H7 (cell line): ENCODE measurements at regions not wholly inside any gene's neighbourhood (a gene's known extent, or its start where the extent isn't known, plus 50 kb on each side); places are given as distances from the start of the nearest gene placed in this dataset.

Experiments used
- DNase-seq: peaks from one replicate; pipeline ENCODE4 v3.0.0; 2012
- H3K27me3 ChIP-seq: 2 replicates; pipeline ENCODE4 v1.6.0; 2011; ENCODE audit warnings: mild to moderate bottlenecking, low read length; ENCODE audit not compliant: control insufficient read depth, insufficient read depth
- H3K36me3 ChIP-seq: replicated peaks from 2 replicates; pipeline ENCODE4 v1.5.1; 2011; ENCODE audit warnings: low read length; ENCODE audit not compliant: control insufficient read depth, insufficient read depth
- H3K4me3 ChIP-seq: 2 replicates; pipeline ENCODE4 v1.5.1; 2011; ENCODE audit warnings: low read depth, mild to moderate bottlenecking, control low read depth, low read length, moderate library complexity; ENCODE audit not compliant: insufficient read depth

DNA sequence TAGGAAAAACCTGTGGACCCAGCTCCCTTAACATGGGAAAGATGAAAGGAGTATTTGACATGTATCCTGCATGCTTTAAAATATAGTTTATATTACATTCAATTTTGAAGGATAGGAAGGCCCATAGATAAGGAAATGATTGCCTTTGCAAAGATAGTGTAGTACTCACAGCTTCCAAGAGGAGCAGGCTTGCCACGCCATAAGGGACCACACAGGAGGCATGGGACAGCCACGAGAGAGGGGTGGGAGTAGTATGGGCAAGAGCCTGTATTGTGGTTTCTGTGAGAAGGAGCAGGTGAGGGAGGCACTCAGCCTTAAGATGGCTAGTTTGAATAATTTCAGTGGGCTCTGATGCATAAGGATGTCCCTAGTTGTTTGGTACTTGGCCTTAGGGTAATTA, 740.3 kb downstream of the SATB2 start:
- DNase-seq: no peak

DNA sequence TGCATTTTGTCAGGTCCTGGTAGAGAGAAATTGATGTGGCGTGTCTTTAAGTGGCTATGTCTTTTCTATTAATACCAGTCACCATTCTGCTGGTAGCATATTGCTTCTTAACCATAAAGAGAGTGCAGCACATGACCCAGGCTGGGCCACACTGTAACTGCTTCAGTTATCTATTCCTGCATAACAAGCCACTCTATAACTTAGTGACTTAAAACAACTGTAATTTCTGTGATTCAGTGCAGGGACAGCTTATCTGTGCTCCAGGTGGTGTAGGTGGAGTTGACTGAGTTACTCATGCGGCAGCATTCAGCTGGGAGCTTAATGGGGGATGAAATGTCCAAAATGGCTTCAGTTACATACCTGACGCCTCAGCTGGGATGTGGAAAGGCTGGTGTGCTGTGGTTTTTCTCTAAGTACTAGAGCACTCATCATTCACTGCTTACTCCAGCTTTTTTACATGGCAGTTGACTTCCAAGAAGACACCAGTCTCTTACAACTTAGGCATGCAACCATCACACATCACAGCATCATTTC, 742.4 kb downstream of the SATB2 start:
- no peak overlapping the region for H3K4me3 ChIP-seq
- H3K36me3 ChIP-seq: no peaks in the 10 kb centered on the region
- DNase-seq: no peak
- no peaks in the 10 kb centered on the region for H3K27me3 ChIP-seq

More for the DNA sequence above, 740.3 kb downstream of the SATB2 start:
- Histone ChIP-seq H3K27me3 (no peaks in the 10 kb centered on the region), H3K4me3 (no peak overlapping the region), H3K36me3 (no peaks in the 10 kb centered on the region)

DNA sequence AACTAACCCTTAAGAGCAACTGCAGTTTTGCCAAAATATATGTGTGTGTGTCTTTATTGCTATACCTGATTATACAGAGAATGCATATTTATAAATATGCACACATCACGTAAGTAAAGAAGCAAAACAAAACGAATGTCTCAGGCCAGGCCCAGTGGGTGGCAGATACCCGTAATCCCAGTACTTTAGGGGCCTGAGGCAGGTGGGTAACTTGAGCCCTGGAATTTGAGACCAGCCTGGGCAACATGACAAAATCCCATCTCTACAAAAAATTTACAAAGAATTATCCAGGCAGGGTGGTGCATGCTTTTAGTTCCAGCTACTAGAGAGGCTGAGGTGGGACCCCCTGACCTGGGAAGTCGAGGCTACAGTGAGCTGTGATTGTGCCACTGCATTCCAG, 745.3 kb downstream of the SATB2 start:
- Histone ChIP-seq H3K27me3 (no peaks in the 10 kb centered on the region), H3K4me3 (no peak overlapping the region), H3K36me3 (no peaks in the 10 kb centered on the region)
- DNase-seq: no peak

DNA sequence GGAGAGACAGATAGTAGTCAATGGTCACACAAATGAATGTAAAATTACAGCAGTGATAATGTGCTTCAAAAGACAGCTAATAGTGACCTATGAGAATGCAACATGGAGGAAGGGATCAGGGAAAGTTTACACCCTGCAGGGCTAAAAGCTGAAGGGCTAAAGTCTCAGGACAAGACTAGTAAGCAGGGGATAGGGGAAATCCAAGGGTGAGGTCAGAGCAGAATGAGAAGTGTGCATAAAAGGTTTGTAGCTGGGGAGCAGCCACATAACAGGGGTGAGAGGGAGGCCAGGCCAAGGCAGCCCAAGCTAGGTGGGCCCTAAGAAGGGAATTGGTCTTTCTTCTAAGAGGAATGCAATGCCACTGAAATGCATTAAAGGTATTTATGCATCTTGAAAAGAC, 746.3 kb downstream of the SATB2 start:
- no peak for DNase-seq
- no peak overlapping the region for H3K4me3 ChIP-seq
- no peaks in the 10 kb centered on the region for H3K36me3 ChIP-seq
- no peaks in the 10 kb centered on the region for H3K27me3 ChIP-seq

- no peaks in the 10 kb centered on the region for H3K27me3 ChIP-seq
These were observed 747.2 kb downstream of the SATB2 start for GRCh38 chr2:198710562-198710961.

GRCh38 chr2:198706476-198707082, 751.2 kb downstream of the SATB2 start:
- DNase-seq: no peak

More at GRCh38 chr2:198710562-198710961, 747.2 kb downstream of the SATB2 start:
- DNase-seq: no peak
- Histone ChIP-seq H3K4me3 (no peak overlapping the region), H3K36me3 (no peaks in the 10 kb centered on the region)

GRCh38 chr2:198703281-198703680, 754.5 kb downstream of the SATB2 start:
- DNase-seq: no peak
- Histone ChIP-seq H3K36me3 (no peaks in the 10 kb centered on the region), H3K4me3 (no peak overlapping the region)

More at GRCh38 chr2:198706476-198707082, 751.2 kb downstream of the SATB2 start:
- Histone ChIP-seq H3K4me3 (no peak overlapping the region), H3K36me3 (no peaks in the 10 kb centered on the region), H3K27me3 (no peaks in the 10 kb centered on the region)

GRCh38 chr2:198702796-198703195, 754.9 kb downstream of the SATB2 start:
- no peaks in the 10 kb centered on the region for H3K36me3 ChIP-seq
- H3K4me3 ChIP-seq: no peak overlapping the region
- no peaks in the 10 kb centered on the region for H3K27me3 ChIP-seq
- DNase-seq: no peak

More at GRCh38 chr2:198703281-198703680, 754.5 kb downstream of the SATB2 start:
- no peaks in the 10 kb centered on the region for H3K27me3 ChIP-seq

DNA sequence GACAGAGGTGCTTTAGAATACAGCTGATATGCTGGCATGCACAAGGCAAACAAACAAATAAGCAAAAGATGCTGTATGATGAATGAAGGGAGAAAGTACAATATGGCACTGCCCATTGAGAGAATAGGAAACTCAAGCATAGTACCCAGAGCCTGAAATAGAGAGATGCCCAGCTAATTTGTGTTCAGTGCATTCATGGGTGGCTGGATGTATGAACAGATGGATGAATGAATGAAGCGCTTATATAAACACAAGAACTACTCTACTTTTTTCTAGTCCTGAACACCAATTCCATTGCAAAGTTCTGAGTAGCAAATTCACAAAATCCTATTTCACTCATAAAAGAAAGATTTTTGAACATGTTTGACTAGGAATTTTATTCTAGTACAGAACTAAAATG, 756.3 kb downstream of the SATB2 start:
- DNase-seq: no peak
- no peaks in the 10 kb centered on the region for H3K36me3 ChIP-seq
- no peak overlapping the region for H3K4me3 ChIP-seq
- H3K27me3 ChIP-seq: no peaks in the 10 kb centered on the region

DNA sequence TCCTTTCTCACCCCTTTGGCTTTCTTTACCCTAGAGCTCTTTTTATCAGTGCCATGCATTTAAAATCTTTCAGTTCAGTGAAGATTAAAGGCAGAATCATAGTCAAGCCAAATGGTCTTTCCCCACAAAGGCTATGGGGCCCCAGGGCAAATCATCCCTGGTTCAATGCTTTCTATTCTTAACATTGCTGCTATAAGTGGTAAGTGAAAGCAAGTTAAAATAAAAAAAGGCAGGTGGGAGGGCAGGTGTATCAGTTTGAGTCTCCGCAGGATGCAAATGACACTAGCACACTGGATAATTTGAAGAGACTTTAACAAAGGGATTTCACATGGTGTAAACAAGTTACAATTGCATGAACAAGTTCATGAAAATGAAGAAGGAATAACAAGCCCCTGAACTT, 757.4 kb downstream of the SATB2 start:
- DNase-seq: no peak
- no peaks in the 10 kb centered on the region for H3K36me3 ChIP-seq
- no peaks in the 10 kb centered on the region for H3K27me3 ChIP-seq
- no peak overlapping the region for H3K4me3 ChIP-seq

DNA sequence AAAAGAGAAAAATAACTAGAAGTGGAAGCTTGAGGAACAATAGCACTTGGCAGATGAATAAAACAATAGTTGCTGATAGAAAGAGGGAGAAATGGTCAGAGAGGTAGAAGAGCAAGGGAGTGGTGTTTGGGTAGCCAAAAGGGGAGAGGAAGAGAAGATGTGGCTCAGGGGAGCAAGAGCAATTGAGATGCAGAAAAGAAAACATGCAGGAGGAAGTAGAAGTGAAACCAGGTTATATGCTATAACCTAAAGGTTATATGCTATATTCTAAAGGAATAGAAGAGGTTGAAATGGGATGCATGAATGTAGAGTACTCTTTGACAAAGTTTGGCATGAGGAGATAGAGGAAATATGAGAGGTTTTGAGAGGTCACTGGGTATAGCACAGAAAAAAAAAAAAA, 759.5 kb downstream of the SATB2 start:
- H3K4me3 ChIP-seq: no peak overlapping the region
- no peaks in the 10 kb centered on the region for H3K27me3 ChIP-seq
- no peak for DNase-seq
- H3K36me3 ChIP-seq: no peaks in the 10 kb centered on the region

DNA sequence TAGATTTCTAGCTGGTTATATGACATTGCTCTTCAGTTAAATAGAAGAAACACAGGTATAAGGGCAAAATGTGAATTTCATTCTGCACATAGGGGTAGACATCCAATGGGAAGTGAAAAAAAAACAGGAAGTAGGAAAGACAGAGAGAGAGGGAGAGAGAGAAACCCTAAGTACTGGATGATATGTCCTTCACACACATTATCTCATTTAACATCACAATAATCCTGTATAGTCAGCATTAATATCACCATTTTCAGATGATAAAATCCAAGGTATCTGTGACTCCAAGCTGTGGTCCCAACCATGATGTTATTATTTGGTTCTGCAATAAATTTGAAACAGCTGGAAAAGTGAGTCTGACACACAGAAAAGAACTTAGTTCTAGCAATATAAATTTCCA, 759.9 kb downstream of the SATB2 start:
- DNase-seq: no peak
- H3K27me3 ChIP-seq: no peaks in the 10 kb centered on the region
- no peaks in the 10 kb centered on the region for H3K36me3 ChIP-seq
- no peak overlapping the region for H3K4me3 ChIP-seq

- Histone ChIP-seq H3K4me3 (no peak overlapping the region), H3K36me3 (no peaks in the 10 kb centered on the region), H3K27me3 (no peaks in the 10 kb centered on the region)
- no peak for DNase-seq
These were observed 760.5 kb downstream of the SATB2 start for GRCh38 chr2:198697218-198697617.

DNA sequence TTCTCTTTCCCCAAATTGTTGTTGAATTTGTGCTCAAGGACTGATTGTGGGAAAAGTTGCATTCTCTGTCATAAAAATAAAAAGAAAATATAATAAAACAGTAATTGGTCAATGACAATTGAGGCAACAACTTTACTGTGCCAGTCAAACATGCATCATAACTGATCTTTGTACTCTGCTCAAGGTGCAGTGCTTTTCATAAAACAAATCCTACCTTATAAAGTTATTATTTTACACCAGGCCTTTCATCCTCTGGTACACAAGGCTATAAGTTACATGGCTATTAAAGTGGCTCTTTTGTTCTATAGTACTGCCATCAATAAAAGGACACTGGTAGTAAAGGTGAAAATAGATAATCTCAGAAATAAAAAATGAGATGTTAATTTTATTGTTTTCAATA, 761.9 kb downstream of the SATB2 start:
- Histone ChIP-seq H3K36me3 (no peaks in the 10 kb centered on the region), H3K27me3 (no peaks in the 10 kb centered on the region)
- no peak for DNase-seq

GRCh38 chr2:198692907-198693510, 764.7 kb downstream of the SATB2 start:
- no peak for DNase-seq
- no peaks in the 10 kb centered on the region for H3K36me3 ChIP-seq
- H3K27me3 ChIP-seq: no peaks in the 10 kb centered on the region
- no peak overlapping the region for H3K4me3 ChIP-seq

More for the DNA sequence above, 761.9 kb downstream of the SATB2 start:
- no peak overlapping the region for H3K4me3 ChIP-seq
